Epithelial cell of esophagus (primary cell): ENCODE measurements at regions not wholly inside any gene's neighbourhood (a gene's known extent, or its start where the extent isn't known, plus 50 kb on each side); places are given as distances from the start of the nearest gene placed in this dataset.

ENCODE experiments used
- DNase-seq: peaks from one replicate; pipeline ENCODE4 v3.0.0; 2010; ENCODE audit warnings: low read depth
- H3K4me3 ChIP-seq: 2 replicates; pipeline ENCODE4 v1.5.1; 2011; ENCODE audit warnings: mild to moderate bottlenecking, low read length, control low read depth
- TF ChIP-seq, protein P1 (sequence below): IDR thresholded peaks from 2 replicates; pipeline ENCODE4 v1.5.1; 2011; ENCODE audit warnings: low read depth, mild to moderate bottlenecking, low read length, control low read depth, inconsistent platforms; ENCODE audit not compliant: insufficient read depth; ENCODE audit errors: missing control alignments

DNA sequence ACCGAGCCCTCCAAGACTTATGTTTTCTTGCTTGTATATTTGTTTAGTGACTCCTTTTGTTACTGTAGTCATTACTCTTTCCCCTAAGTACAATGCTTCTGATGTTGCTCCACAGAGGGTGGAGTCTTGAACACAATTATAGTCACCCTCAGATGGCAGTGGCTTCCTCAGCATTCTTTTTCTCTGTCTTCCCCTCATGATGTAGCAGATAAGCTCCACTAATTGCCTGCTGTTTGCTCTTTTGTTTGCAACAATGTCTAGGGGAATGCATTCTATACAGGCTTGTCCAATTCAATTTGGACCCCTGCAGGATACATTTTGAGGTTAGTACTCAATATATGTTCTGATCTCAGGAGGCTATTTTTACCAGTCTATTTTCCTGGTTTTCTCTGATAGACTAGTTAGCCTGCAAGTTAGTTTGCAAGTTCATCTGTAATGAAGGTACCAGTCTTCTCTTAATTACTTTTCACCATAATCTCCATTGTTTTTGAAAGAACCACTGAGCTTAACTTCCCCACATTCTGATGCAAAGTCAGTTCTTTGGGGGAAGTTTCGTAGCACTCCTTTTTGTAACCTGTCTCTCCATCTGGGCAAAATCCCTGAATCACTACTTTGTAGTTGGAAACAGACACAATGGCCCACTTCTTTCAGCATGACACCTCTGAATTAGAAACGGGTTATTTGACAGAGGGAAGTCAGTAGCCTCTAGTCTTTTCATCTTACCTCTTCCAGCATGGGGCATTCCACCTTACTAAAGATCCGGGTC is 1509.2 kb downstream of the CDH11 start:
- H3K4me3 ChIP-seq: no peak overlapping the region

DNA sequence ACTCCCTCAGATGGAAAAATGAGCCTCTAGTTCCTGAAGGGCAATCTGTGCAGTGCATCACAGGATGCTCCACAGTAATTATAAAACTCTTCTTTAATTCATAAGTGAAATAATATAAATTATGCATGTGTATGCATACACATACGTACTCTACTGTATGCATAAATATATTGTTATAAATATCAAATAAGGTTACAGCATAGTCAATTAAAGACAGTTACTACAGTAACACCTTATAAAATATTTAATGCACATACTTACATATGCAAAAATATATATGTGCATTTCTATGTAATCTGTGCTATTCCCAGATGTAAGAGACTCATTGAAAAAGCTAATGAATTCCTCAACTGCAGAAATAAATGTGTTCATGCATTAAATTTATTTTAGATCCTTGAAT is 1515.1 kb downstream of the CDH11 start:
- DNase-seq: no peak
- TF ChIP-seq, protein P1, sequence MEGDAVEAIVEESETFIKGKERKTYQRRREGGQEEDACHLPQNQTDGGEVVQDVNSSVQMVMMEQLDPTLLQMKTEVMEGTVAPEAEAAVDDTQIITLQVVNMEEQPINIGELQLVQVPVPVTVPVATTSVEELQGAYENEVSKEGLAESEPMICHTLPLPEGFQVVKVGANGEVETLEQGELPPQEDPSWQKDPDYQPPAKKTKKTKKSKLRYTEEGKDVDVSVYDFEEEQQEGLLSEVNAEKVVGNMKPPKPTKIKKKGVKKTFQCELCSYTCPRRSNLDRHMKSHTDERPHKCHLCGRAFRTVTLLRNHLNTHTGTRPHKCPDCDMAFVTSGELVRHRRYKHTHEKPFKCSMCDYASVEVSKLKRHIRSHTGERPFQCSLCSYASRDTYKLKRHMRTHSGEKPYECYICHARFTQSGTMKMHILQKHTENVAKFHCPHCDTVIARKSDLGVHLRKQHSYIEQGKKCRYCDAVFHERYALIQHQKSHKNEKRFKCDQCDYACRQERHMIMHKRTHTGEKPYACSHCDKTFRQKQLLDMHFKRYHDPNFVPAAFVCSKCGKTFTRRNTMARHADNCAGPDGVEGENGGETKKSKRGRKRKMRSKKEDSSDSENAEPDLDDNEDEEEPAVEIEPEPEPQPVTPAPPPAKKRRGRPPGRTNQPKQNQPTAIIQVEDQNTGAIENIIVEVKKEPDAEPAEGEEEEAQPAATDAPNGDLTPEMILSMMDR: no peak
- H3K4me3 ChIP-seq: no peak overlapping the region

More for the DNA sequence above, 1509.2 kb downstream of the CDH11 start:
- TF ChIP-seq, protein P1: no peak
- no peak for DNase-seq

DNA sequence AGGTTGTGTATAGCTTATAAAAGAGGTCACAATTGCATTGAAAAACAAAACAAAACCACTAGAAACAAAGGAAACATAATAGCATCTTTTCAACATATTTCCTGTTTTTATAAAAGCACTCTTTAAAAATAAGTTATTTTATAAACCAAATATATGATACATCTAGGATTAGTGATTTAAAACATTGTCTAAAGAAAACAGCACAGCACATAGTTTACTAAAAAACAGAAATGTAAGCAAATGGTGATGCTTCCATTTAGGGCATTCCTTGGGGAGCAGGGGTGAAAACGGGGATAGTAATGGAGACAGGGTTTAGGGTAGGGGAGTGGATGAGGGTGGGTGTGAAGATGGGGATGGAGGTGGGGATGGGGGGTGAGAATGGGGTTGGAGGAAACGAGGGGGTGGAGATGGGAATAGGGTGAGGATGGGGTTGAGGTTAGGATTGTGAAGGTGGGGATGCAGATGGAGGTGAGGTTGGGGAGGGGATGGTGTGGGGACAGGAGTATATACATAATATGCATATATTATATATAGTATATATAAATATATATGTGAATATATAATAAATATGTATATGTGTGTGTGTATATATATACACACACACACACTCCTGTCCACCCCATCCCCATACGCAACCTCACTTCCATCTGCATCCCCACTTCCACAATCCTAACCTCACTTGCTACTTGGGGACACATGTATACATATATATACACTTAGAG is 1519.5 kb downstream of the CDH11 start:
- no peak for DNase-seq
- TF ChIP-seq, protein P1: no peak
- H3K4me3 ChIP-seq: no peak overlapping the region

DNA sequence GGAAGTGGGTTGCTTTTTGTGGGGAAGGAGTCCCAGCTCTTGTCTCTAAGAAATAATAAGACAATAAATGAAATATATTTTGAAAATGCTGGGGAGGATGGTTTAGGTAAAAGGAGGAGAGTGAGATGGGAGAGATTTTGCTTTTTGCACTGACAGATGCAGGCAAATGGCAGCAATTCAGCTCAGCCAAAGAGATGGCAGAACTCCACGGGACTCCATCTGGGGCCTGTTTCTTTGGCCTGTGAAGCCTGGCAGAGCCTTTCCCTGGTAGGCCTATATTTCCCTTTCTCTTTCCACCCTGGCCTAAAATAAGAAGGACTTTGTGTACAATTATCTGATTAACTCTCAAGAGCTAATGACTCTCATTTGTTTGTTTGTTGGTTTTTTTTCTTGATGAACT is 1525.1 kb downstream of the CDH11 start:
- H3K4me3 ChIP-seq: no peak overlapping the region
- TF ChIP-seq, protein P1: no peak
- no peak for DNase-seq

DNA sequence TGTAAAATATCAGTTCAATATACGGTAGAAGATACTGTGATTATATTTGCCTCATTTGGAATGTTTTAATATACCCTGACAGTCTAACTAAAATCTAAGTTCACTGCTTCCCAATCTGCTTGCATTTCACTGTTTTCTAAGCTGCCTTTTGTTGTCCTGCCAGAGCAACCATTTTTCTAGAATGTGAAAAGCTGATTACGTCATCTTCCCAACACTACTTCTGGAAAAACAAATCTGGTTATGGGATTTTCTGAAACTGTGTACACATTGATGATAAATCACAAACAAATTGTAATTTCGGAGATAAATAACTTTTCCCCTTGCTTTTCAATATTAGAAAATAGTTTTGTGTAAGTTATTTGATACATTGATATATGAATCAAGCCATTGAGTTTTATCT is 1529.0 kb downstream of the CDH11 start:
- no peak for DNase-seq
- TF ChIP-seq, protein P1: no peak
- no peak overlapping the region for H3K4me3 ChIP-seq

DNA sequence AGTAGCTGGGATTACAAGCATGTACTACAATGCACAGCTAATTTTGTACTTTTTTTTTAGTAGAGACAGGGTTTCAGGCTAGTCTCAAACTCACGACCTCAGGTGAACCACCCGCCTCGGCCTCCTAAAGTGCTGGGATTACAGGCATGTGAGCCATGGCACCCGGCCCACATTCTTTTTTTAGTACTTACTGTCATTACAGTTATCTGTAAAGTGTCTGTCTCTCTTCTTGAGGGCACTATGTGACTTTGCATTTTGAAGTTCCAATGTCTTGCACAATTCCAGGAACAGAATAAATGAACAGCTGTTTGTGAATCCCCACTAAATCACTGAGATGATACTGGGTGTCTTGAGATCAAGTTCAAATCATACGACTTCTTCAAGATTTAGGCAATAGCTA is 1540.3 kb downstream of the CDH11 start:
- no peak overlapping the region for H3K4me3 ChIP-seq
- DNase-seq: no peak
- TF ChIP-seq, protein P1: no peak

DNA sequence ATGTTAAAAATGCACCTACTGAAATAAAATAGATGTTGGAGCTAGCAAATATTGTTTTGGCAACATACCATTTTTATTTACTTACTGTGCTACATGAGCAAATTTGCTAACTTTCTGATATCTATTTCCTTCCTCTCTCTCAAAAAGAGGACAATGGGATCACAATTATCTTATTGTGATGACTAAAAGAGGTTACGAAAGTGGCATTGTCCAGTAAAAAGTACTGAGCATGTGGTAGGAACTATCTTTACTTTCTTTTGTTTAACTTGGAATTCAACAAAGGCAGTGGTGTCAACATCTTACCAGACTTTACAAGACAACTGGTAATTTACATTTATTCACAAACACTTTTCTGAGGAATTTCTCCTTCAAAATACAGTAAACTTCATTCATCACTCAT is 1542.6 kb upstream of the CDH8 start:
- no peak overlapping the region for H3K4me3 ChIP-seq
- DNase-seq: no peak
- TF ChIP-seq, protein P1: no peak
